IgD-negative memory B cell (primary cell): ENCODE measurements at regions not wholly inside any gene's neighbourhood (a gene's known extent, or its start where the extent isn't known, plus 50 kb on each side); places are given as distances from the start of the nearest gene placed in this dataset.
"Not testable (repeated sequence)": the region's sequence is repeated elsewhere in the genome, so short reads cannot be mapped to it uniquely, and the experiment has no call there.

Source experiments
- H3K27ac Mint-ChIP-seq, 3 donors: one replicate each; pipeline ENCODE4 v1.8.0; 2020 to 2022; ENCODE audit warnings: mild to moderate bottlenecking in 3 of 3, mixed read lengths in 3 of 3, moderate library complexity in 1 of 3
- H3K27me3 Mint-ChIP-seq: one replicate; pipeline ENCODE4 v1.8.0; 2021; ENCODE audit warnings: mixed read lengths
- H3K36me3 Mint-ChIP-seq: one replicate; pipeline ENCODE4 v1.8.0; 2020; ENCODE audit warnings: mild to moderate bottlenecking, mixed read lengths
- H3K4me1 Mint-ChIP-seq, 3 donors: one replicate each; pipeline ENCODE4 v1.8.0; 2020 to 2022; ENCODE audit warnings: mixed read lengths in 3 of 3, mild to moderate bottlenecking in 1 of 3
- H3K4me3 Mint-ChIP-seq, 4 donors: one replicate each; pipeline ENCODE4 v1.8.0; 2020 to 2022; ENCODE audit warnings: mild to moderate bottlenecking in 4 of 4, mixed read lengths in 4 of 4, moderate library complexity in 3 of 4
- H3K9me3 Mint-ChIP-seq, 3 donors: one replicate each; pipeline ENCODE4 v1.8.0; 2020 to 2021; ENCODE audit warnings: mixed read lengths in 3 of 3, mild to moderate bottlenecking in 1 of 3

DNA sequence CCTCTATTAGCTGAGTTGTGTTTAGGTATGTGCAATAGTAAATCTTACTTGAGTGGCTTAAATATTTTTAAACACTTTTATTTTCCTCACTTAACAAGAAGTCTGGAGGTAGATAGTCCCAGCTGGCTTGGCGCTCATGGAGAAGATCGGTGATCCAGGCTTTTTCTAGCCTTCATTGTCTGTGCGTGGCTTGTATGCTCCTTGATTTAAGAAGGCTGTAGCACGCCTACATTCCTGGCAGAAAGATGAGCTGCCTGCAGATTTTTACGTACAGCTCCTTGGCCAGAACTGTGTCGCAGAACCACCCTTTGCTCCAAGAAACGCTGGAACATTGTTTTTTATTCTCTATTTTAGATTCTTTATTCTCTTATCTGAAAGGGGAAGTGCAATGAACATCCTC is 284.1 kb downstream of the KIF20B start:
- H3K9me3 Mint-ChIP-seq = peaks cover 0 to 3% (median 0%) of the 10 kb centered on the region in 3 donors
- no peaks in the 10 kb centered on the region for H3K27me3 Mint-ChIP-seq
- no peaks in the 10 kb centered on the region for H3K4me1 Mint-ChIP-seq
- peaks cover 3% of the 10 kb centered on the region for H3K36me3 Mint-ChIP-seq
- no peak overlapping the region for H3K4me3 Mint-ChIP-seq
- no peak overlapping the region for H3K27ac Mint-ChIP-seq

DNA sequence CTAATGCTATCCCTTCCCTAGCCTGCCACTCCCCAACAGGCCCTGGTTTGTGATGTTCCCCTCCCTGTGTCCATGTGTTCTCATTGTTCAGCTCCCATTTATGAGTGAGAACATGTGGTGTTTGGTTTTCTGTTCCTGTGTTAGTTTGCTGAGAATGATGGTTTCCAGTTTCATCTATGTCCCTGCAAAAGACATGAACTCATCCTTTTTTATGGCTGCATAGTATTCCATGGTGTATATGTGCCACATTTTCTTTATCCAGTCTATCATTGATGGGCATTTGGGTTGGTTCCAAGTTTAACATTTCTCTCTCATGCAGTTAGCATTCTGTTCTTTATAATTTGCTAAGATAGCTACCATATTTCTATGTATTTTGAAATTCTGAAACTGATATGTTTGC is 287.0 kb downstream of the KIF20B start:
- not testable (repeated sequence) for H3K9me3 Mint-ChIP-seq, H3K4me1 Mint-ChIP-seq, H3K27ac Mint-ChIP-seq, H3K36me3 Mint-ChIP-seq, H3K4me3 Mint-ChIP-seq, H3K27me3 Mint-ChIP-seq

DNA sequence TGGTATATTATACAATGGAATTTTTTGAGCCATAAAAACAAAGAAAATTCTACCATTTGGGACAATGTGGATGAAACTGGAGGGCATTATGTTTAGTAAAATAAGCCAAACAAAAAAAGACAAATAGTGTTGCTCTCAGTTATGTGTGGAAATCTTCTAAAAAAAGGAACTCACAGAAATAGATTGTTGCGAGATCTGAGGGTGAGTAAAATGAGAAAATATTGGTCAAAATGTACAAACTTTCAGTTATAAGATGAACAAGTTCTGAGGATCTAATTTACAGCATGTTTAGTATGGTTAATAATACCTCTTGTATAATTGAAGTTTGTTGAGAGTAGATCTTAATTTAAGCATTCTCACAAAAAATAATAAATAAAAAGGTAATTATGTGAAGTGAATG is 291.2 kb downstream of the KIF20B start:
- no peak overlapping the region for H3K4me3 Mint-ChIP-seq
- no peak overlapping the region for H3K27ac Mint-ChIP-seq
- no peaks in the 10 kb centered on the region for H3K27me3 Mint-ChIP-seq
- H3K36me3 Mint-ChIP-seq = no peaks in the 10 kb centered on the region
- peaks cover 0 to 5% (median 0%) of the 10 kb centered on the region in 3 donors for H3K9me3 Mint-ChIP-seq
- H3K4me1 Mint-ChIP-seq = no peaks in the 10 kb centered on the region

DNA sequence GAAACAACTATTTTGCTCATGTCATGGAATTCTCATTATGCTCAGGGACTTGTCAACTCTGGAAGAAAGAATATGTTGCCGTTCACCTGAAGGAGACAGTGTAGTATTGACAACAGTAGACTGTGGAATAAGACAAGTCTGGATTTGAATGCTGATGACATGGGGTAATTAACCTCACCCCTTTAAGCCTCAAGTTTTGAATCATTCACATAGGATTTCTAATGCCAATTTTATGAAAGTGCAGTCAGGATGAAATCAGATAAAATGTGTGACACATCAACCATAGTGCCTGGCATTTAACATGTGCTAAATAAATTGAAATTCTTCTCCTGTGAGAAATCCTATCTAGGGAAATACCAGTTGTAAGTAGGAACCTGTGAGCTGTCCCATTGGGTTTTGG is 305.8 kb downstream of the KIF20B start:
- peaks cover 3% of the 10 kb centered on the region for H3K27me3 Mint-ChIP-seq
- no peak overlapping the region for H3K4me3 Mint-ChIP-seq
- H3K9me3 Mint-ChIP-seq = peaks cover 0 to 5% (median 2%) of the 10 kb centered on the region in 3 donors
- no peaks in the 10 kb centered on the region for H3K4me1 Mint-ChIP-seq
- H3K36me3 Mint-ChIP-seq = peaks cover 4% of the 10 kb centered on the region
- H3K27ac Mint-ChIP-seq = no peak overlapping the region

DNA sequence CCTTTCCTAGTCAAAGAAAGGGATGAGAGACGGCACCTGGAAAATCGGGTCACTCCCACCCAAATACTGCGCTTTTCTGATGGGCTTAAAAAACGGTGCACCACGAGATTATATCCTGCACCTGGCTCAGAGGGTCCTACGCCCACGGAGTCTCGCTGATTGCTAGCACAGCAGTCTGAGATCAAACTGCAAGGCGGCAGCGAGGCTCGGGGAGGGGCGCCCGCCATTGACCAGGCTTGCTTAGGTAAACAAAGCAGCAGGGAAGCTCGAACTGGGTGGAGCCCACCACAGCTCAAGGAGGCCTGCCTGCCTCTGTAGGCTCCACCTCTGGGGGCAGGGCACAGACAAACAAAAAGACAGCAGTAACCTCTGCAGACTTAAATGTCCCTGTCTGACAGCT is 309.9 kb downstream of the KIF20B start:
- H3K27ac Mint-ChIP-seq, H3K27me3 Mint-ChIP-seq, H3K36me3 Mint-ChIP-seq, H3K9me3 Mint-ChIP-seq, H3K4me1 Mint-ChIP-seq, H3K4me3 Mint-ChIP-seq: not testable (repeated sequence)

DNA sequence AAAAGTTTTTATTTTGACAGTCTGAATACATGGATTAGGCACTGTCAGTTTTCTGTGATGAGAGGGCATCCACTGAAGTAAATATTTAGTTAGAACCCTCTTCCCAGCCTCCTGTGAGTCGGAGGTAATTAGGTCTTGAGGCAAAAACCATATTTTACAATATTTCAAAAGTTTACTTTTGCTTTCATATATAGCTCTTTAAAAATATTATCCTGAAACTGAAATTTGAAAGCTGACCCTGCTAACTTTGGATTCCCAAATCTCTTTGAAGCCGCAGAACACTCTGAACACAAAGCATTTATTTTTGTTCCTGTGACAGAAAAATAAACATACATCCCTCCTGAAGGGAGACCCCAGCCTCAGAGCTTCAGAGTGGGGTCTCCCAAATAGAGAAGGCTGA is 317.4 kb downstream of the KIF20B start:
- no peaks in the 10 kb centered on the region for H3K36me3 Mint-ChIP-seq
- no peaks in the 10 kb centered on the region for H3K27me3 Mint-ChIP-seq
- H3K27ac Mint-ChIP-seq = no peak overlapping the region
- peaks cover 0 to 1% (median 0%) of the 10 kb centered on the region in 3 donors for H3K9me3 Mint-ChIP-seq
- H3K4me3 Mint-ChIP-seq = no peak overlapping the region
- peaks cover 6 to 15% (median 7%) of the 10 kb centered on the region in 3 donors for H3K4me1 Mint-ChIP-seq

DNA sequence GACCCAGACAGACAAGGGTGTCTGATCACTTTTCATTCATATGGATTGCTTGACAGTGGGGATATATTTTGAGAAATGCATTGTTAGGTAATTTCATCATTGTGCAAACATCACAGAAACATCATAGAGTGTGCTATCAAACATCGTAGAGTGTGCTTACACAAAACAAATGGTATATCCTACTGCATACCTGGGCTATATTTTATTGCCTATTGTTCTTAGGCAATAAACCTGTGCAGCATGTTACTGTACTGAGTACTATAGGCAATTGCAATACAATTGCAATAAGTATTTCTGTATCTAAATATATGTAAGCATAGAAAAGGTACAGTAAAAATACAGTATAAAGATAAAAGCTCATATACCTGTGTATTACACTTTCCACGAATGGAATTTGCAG is 319.1 kb downstream of the KIF20B start:
- H3K27ac Mint-ChIP-seq = no peak overlapping the region
- peaks cover 7 to 15% (median 9%) of the 10 kb centered on the region in 3 donors for H3K4me1 Mint-ChIP-seq
- H3K27me3 Mint-ChIP-seq = no peaks in the 10 kb centered on the region
- H3K9me3 Mint-ChIP-seq = peaks cover 0 to 1% (median 0%) of the 10 kb centered on the region in 3 donors
- H3K4me3 Mint-ChIP-seq = no peak overlapping the region
- no peaks in the 10 kb centered on the region for H3K36me3 Mint-ChIP-seq

DNA sequence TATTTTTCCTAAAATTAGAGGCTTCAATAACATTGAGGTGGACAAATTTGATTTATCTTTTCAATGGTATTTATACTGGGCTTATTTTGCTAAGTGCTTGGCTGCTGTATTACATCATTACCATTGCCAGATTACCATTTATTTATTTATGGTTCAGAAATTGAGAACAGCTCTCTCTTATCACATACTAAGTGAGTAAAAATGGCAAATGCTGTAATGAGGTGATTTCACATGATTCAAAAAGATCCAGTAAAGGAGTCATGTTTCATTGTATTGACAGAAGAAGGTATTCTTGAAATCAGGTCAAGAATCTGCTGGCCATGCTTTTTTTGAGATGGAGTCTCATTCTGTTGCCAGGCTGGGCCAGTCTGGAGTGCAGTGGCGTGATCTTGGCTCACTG is 322.6 kb downstream of the KIF20B start:
- H3K4me3 Mint-ChIP-seq = no peak overlapping the region
- H3K36me3 Mint-ChIP-seq = no peaks in the 10 kb centered on the region
- peaks cover 0 to 1% (median 0%) of the 10 kb centered on the region in 3 donors for H3K9me3 Mint-ChIP-seq
- no peaks in the 10 kb centered on the region for H3K27me3 Mint-ChIP-seq
- H3K27ac Mint-ChIP-seq = no peak overlapping the region
- H3K4me1 Mint-ChIP-seq = peaks cover 13 to 17% (median 14%) of the 10 kb centered on the region in 3 donors

DNA sequence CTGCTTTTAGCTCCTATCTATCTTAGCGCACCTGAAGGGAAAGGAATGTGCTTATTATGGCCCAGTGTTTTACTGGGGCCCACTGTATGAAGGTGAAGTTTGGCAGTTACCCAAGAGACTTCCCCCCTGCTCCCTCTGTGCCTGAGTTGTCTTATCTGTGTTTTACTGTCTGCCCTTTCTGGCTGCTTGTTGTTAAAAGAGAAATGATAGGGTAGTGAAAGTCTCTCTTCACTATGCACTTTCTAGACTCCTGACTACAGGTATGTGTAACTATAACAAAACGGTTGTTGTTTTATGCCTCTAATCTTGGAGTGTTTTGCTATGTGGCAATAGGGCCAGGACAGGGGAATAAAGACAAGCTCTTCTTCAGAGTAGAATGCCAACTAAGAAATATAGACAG is 326.9 kb downstream of the KIF20B start:
- H3K27me3 Mint-ChIP-seq = peaks cover 3% of the 10 kb centered on the region
- peaks cover 5% of the 10 kb centered on the region for H3K36me3 Mint-ChIP-seq
- H3K27ac Mint-ChIP-seq = no peak overlapping the region
- peak overlapping the region in 2 of 4 donors; percentile 23 to 30 for H3K4me3 Mint-ChIP-seq
- peaks cover 12 to 18% (median 13%) of the 10 kb centered on the region in 3 donors for H3K4me1 Mint-ChIP-seq
- H3K9me3 Mint-ChIP-seq = peaks cover 3 to 11% (median 3%) of the 10 kb centered on the region in 3 donors

DNA sequence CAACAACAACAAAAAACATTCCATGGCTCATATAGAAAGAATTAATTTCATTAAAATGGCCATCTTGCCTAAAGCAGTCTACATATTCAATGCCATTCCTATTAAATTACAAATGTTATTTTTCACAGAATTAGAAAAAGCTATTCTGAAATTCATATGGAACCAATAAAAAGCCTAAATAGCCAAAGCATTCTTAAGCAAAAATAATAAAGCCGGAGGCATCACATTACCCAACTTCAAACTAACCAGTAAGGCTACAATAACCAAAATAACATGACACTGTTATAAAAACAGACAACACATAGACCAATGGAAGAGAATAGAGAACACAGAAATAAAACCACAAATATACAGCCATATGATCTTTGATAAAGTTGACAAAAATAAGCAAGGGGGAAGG is 330.4 kb downstream of the KIF20B start:
- no peak overlapping the region for H3K4me3 Mint-ChIP-seq
- peaks cover 9 to 13% (median 11%) of the 10 kb centered on the region in 3 donors for H3K4me1 Mint-ChIP-seq
- peaks cover 3% of the 10 kb centered on the region for H3K27me3 Mint-ChIP-seq
- peaks cover 3 to 11% (median 3%) of the 10 kb centered on the region in 3 donors for H3K9me3 Mint-ChIP-seq
- no peak overlapping the region for H3K27ac Mint-ChIP-seq
- peaks cover 5% of the 10 kb centered on the region for H3K36me3 Mint-ChIP-seq

DNA sequence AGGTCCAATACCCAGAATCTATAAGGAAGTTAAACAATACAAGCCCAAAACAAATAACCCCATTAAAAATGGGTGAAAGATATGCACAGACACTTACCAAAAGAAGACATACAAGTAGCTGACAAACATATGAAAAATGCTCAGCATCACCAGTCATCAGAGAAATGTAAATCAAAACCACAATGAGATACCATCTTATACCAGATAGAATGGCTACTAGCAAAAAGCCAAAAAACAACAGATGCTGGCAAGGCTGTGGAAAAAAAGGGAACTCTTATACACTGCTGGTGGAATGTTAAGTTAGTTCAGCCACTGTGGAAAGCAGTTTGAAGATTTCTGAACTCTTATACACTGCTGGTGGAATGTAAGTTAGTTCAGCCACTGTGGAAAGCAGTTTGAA is 331.1 kb downstream of the KIF20B start:
- Mint-ChIP-seq H3K4me1 (peaks cover 6 to 9% (median 7%) of the 10 kb centered on the region in 3 donors), H3K27me3 (peaks cover 3% of the 10 kb centered on the region), H3K9me3 (peaks cover 3 to 11% (median 3%) of the 10 kb centered on the region in 3 donors), H3K4me3 (peak overlapping the region in 1 of 4 donors; percentile 21), H3K27ac (no peak overlapping the region), H3K36me3 (peaks cover 5% of the 10 kb centered on the region)

DNA sequence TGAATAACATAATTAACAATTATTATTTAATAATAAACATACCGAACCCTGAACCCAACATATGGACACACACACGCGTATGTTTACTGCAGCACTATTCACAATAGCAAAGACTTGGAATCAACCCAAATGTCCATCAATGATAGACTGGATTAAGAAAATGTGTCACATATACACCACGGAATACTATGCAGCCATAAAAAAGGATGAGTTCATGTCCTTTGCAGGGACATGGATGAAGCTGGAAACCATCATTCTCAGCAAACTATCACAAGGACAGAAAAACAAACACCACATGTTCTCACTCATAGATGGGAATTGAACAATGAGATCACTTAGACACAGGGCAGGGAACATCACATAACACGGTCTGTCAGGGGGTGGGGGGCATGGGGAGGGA is 333.5 kb downstream of the KIF20B start:
- H3K4me3 Mint-ChIP-seq, H3K36me3 Mint-ChIP-seq, H3K4me1 Mint-ChIP-seq, H3K27ac Mint-ChIP-seq, H3K27me3 Mint-ChIP-seq: not testable (repeated sequence)
- peaks cover 3 to 11% (median 3%) of the 10 kb centered on the region in 3 donors for H3K9me3 Mint-ChIP-seq

DNA sequence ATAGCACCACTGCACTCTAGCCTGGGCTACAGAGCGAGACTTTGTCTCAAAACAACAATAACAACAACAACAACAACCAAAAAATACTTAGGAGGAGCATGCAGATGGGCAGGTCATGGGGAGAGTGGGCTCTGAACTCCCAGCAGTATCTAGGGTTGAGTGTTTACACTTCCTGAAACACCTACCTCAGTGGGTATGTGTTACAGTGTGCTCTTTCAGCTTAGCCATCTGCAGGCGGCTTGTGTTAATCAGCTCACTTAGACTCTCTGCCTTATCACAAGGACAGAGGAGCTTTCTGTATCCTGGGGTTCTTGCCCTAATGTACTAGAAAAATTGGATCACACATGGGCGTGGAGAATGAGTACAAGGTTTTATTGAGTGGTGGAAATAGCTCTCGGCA is 340.2 kb downstream of the KIF20B start:
- Mint-ChIP-seq H3K4me1 (peaks cover 1 to 3% (median 1%) of the 10 kb centered on the region in 3 donors), H3K9me3 (peaks cover 0 to 1% (median under 1%) of the 10 kb centered on the region in 3 donors), H3K4me3 (no peak overlapping the region), H3K27ac (no peak overlapping the region), H3K36me3 (no peaks in the 10 kb centered on the region), H3K27me3 (no peaks in the 10 kb centered on the region)

DNA sequence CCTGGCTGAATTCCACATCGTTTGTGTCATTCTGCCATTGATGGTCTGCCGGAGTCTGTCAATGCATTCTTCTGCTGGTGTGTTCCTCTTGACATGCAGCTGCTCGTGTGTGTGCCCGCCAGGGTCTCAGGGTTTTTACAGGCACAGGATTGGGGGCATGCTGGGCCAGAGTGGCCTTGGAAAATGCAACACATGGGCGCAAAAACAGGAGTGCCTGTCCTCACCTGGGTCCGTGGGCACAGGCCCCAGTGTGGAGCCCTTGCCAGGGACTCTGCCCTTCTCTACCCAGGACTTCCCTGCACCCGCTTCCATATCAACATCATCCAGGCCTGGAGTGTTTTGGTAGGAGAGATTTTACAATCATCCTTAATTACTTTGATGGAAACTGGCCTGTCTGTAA is 340.7 kb downstream of the KIF20B start:
- H3K9me3 Mint-ChIP-seq = peaks cover 0 to 1% (median 1%) of the 10 kb centered on the region in 3 donors
- H3K27ac Mint-ChIP-seq = no peak overlapping the region
- no peaks in the 10 kb centered on the region for H3K36me3 Mint-ChIP-seq
- peaks cover 6 to 8% (median 6%) of the 10 kb centered on the region in 3 donors for H3K4me1 Mint-ChIP-seq
- H3K4me3 Mint-ChIP-seq = no peak overlapping the region
- no peaks in the 10 kb centered on the region for H3K27me3 Mint-ChIP-seq

DNA sequence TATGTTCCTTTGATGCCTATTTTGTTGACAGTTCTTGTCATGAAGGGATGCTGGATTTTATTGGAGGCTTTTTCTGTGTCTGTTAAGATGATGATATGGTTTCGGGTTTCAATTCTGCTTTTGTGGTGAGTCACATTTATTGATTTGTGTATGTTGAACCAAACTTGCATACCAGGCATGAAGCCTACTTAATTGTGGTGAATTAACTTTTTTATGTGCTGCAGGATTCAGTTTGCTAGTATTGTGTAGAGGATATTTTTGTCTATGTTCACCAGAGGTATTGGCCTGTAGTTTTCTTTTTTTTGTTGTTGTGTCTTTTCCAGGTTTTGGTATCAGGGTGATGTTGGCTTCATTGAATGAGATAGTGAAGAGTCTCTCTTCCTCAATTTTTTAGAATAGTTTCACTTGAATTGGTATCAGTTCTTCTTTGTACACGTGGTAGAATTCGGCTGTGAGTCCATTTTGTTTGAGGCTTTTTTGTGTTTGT is 345.9 kb downstream of the KIF20B start:
- peak overlapping the region; percentile 0 to 84 (median 67) for H3K27ac Mint-ChIP-seq

DNA sequence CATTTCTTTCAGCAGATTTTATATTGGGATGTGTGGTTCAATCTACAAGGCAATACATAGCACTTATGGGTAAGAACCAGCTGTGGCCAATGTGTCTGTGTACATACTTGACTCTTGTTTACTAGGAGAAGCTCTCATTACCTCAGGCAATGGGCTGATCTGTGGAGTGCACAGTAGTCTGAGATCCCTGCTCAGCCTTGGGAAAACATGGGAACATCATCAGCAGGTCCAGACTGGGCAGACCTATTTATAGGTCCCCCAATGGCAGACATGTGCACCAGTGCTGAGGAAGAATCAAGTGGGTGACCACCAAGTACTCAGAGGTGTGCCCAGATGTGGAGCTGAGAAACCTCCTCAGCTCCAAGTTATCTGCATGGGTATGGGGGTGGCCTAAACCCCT is 349.7 kb downstream of the KIF20B start:
- H3K9me3 Mint-ChIP-seq = peaks cover 0 to 10% (median 3%) of the 10 kb centered on the region in 3 donors
- H3K4me1 Mint-ChIP-seq = peaks cover 16 to 28% (median 17%) of the 10 kb centered on the region in 3 donors
- H3K4me3 Mint-ChIP-seq = peak overlapping the region in 1 of 4 donors; percentile 49
- H3K27me3 Mint-ChIP-seq = peaks cover 3% of the 10 kb centered on the region
- no peak overlapping the region for H3K27ac Mint-ChIP-seq
- peaks cover 4% of the 10 kb centered on the region for H3K36me3 Mint-ChIP-seq

More for the DNA sequence above, 345.9 kb downstream of the KIF20B start:
- Mint-ChIP-seq H3K4me3 (peak overlapping the region; percentile 27 to 42 (median 32)), H3K9me3 (peaks cover 0 to 10% (median 1%) of the 10 kb centered on the region in 3 donors), H3K36me3 (peaks cover 4% of the 10 kb centered on the region), H3K4me1 (peaks cover 16 to 28% (median 17%) of the 10 kb centered on the region in 3 donors), H3K27me3 (peaks cover 3% of the 10 kb centered on the region)
